Mucosa of stomach (tissue), 1 donor: ENCODE measurements at regions not wholly inside any gene's neighbourhood (a gene's known extent, or its start where the extent isn't known, plus 50 kb on each side); places are given as distances from the start of the nearest gene placed in this dataset.

Source experiments
- H3K27me3 ChIP-seq: one replicate; pipeline ENCODE4 v1.7.0; 2013; ENCODE audit warnings: mild to moderate bottlenecking, low read length; ENCODE audit not compliant: control insufficient read depth, insufficient read depth
- H3K36me3 ChIP-seq: one replicate; pipeline ENCODE4 v1.7.0; 2013; ENCODE audit warnings: low read length; ENCODE audit not compliant: control insufficient read depth, insufficient read depth
- H3K4me1 ChIP-seq: one replicate; pipeline ENCODE4 v1.7.0; 2013; ENCODE audit warnings: mild to moderate bottlenecking, low read length; ENCODE audit not compliant: control insufficient read depth, insufficient read depth
- H3K4me3 ChIP-seq: one replicate; pipeline ENCODE4 v1.7.0; 2013; ENCODE audit warnings: low read length
- H3K9ac ChIP-seq: one replicate; pipeline ENCODE4 v1.7.0; 2013; ENCODE audit warnings: mild to moderate bottlenecking, low read length, moderate library complexity
- H3K9me3 ChIP-seq: one replicate; pipeline ENCODE4 v1.7.0; 2013; ENCODE audit warnings: mild to moderate bottlenecking, low read length, moderate library complexity; ENCODE audit not compliant: control insufficient read depth
- donor health status: Pancreatic carcinoma.

- no peaks in the 10 kb centered on the region for H3K36me3 ChIP-seq
- no peak overlapping the region for H3K9ac ChIP-seq
- no peaks in the 10 kb centered on the region for H3K9me3 ChIP-seq
- H3K4me1 ChIP-seq, result no peaks in the 10 kb centered on the region
- no peaks in the 10 kb centered on the region for H3K27me3 ChIP-seq
- no peak overlapping the region for H3K4me3 ChIP-seq
These were observed 896.3 kb downstream of the TSN start for GRCh38 chr2:122651780-122652179.

- no peaks in the 10 kb centered on the region for H3K36me3 ChIP-seq
- no peak overlapping the region for H3K4me3 ChIP-seq
- H3K4me1 ChIP-seq, result no peaks in the 10 kb centered on the region
- no peaks in the 10 kb centered on the region for H3K9me3 ChIP-seq
- no peaks in the 10 kb centered on the region for H3K27me3 ChIP-seq
- no peak overlapping the region for H3K9ac ChIP-seq
These were observed 897.2 kb downstream of the TSN start for GRCh38 chr2:122652670-122653069.

GRCh38 chr2:122656403-122656802 lies 901.0 kb downstream of the TSN start:
- H3K4me1 ChIP-seq, result no peaks in the 10 kb centered on the region
- H3K9ac ChIP-seq, result no peak overlapping the region
- H3K36me3 ChIP-seq, result no peaks in the 10 kb centered on the region
- peaks cover 9% of the 10 kb centered on the region for H3K27me3 ChIP-seq
- H3K9me3 ChIP-seq, result no peaks in the 10 kb centered on the region
- H3K4me3 ChIP-seq, result no peak overlapping the region

GRCh38 chr2:122660786-122661634 lies 905.6 kb downstream of the TSN start:
- no peaks in the 10 kb centered on the region for H3K36me3 ChIP-seq
- H3K9me3 ChIP-seq, result no peaks in the 10 kb centered on the region
- peaks cover 12% of the 10 kb centered on the region for H3K27me3 ChIP-seq
- H3K9ac ChIP-seq, result no peak overlapping the region
- H3K4me1 ChIP-seq, result no peaks in the 10 kb centered on the region
- H3K4me3 ChIP-seq, result no peak overlapping the region

- Histone ChIP-seq H3K4me3 (no peak overlapping the region), H3K36me3 (no peaks in the 10 kb centered on the region), H3K9ac (no peak overlapping the region), H3K9me3 (no peaks in the 10 kb centered on the region), H3K4me1 (no peaks in the 10 kb centered on the region), H3K27me3 (peaks cover 12% of the 10 kb centered on the region)
These were observed 908.2 kb downstream of the TSN start for GRCh38 chr2:122663620-122664019.

- H3K9me3 ChIP-seq, result no peaks in the 10 kb centered on the region
- H3K9ac ChIP-seq, result no peak overlapping the region
- H3K4me1 ChIP-seq, result no peaks in the 10 kb centered on the region
- no peak overlapping the region for H3K4me3 ChIP-seq
- H3K27me3 ChIP-seq, result no peaks in the 10 kb centered on the region
- H3K36me3 ChIP-seq, result no peaks in the 10 kb centered on the region
These were observed 914.2 kb downstream of the TSN start for GRCh38 chr2:122669627-122670026.

- Histone ChIP-seq H3K4me1 (no peaks in the 10 kb centered on the region), H3K9ac (no peak overlapping the region), H3K9me3 (no peaks in the 10 kb centered on the region), H3K27me3 (no peaks in the 10 kb centered on the region), H3K4me3 (no peak overlapping the region), H3K36me3 (no peaks in the 10 kb centered on the region)
These were observed 915.4 kb downstream of the TSN start for GRCh38 chr2:122670897-122671296.

GRCh38 chr2:122680662-122681061 lies 925.2 kb downstream of the TSN start:
- H3K9ac ChIP-seq, result no peak overlapping the region
- H3K36me3 ChIP-seq, result no peaks in the 10 kb centered on the region
- H3K27me3 ChIP-seq, result no peaks in the 10 kb centered on the region
- no peaks in the 10 kb centered on the region for H3K4me1 ChIP-seq
- H3K9me3 ChIP-seq, result no peaks in the 10 kb centered on the region
- H3K4me3 ChIP-seq, result no peak overlapping the region

- Histone ChIP-seq H3K4me1 (no peaks in the 10 kb centered on the region), H3K9ac (no peak overlapping the region), H3K27me3 (no peaks in the 10 kb centered on the region), H3K36me3 (no peaks in the 10 kb centered on the region), H3K9me3 (no peaks in the 10 kb centered on the region), H3K4me3 (no peak overlapping the region)
These were observed 926.2 kb downstream of the TSN start for GRCh38 chr2:122681626-122682025.

- H3K27me3 ChIP-seq, result no peaks in the 10 kb centered on the region
- no peaks in the 10 kb centered on the region for H3K4me1 ChIP-seq
These were observed 926.9 kb downstream of the TSN start for GRCh38 chr2:122682356-122682755.

GRCh38 chr2:122683018-122683417 lies 927.6 kb downstream of the TSN start:
- H3K4me3 ChIP-seq, result no peak overlapping the region
- no peaks in the 10 kb centered on the region for H3K9me3 ChIP-seq
- H3K4me1 ChIP-seq, result no peaks in the 10 kb centered on the region
- no peaks in the 10 kb centered on the region for H3K36me3 ChIP-seq
- no peaks in the 10 kb centered on the region for H3K27me3 ChIP-seq
- H3K9ac ChIP-seq, result no peak overlapping the region

More at GRCh38 chr2:122682356-122682755, 926.9 kb downstream of the TSN start:
- no peaks in the 10 kb centered on the region for H3K9me3 ChIP-seq
- H3K9ac ChIP-seq, result no peak overlapping the region
- no peaks in the 10 kb centered on the region for H3K36me3 ChIP-seq
- no peak overlapping the region for H3K4me3 ChIP-seq

GRCh38 chr2:122692400-122693083 lies 937.1 kb downstream of the TSN start:
- no peaks in the 10 kb centered on the region for H3K4me1 ChIP-seq
- H3K36me3 ChIP-seq, result no peaks in the 10 kb centered on the region
- no peaks in the 10 kb centered on the region for H3K27me3 ChIP-seq
- H3K4me3 ChIP-seq, result no peak overlapping the region
- no peaks in the 10 kb centered on the region for H3K9me3 ChIP-seq
- H3K9ac ChIP-seq, result no peak overlapping the region
